ENCODE measurements at regions not wholly inside any gene's neighbourhood (a gene's known extent, or its start where the extent isn't known, plus 50 kb on each side); places are given as distances from the start of the nearest gene placed in this dataset.
"Not testable (repeated sequence)": the region's sequence is repeated elsewhere in the genome, so short reads cannot be mapped to it uniquely, and the experiment has no call there.

DNA sequence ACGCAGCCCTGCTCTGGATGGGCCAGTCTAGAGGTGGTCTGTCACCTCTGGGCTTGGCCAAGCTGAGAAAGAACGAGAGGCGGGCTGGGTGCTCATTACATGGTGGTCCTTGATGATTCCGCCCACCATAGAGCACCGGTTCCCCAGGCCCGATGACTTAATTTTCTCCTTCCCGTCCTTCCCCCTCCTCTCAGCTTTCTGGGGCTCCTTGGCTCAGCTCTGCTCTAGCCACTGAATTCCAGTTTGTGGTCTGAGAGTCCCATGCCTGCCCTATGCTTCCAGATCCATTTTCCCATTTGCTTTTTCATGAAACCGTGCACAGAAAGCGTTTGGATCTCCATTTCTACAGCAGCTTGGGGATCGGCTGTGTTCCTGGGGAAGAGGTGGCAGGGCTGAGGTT is 318.5 kb upstream of the C1orf174 start:
- no peaks in the 10 kb centered on the region for H3K36me3 ChIP-seq (replicated peaks; ENCODE audit: control insufficient read depth, insufficient read depth, low read length)

GRCh38 chr1:4219111-4219510 is 319.0 kb upstream of the C1orf174 start:
- no peak for DNase-seq
- H3K36me3 ChIP-seq (replicated peaks; ENCODE audit: control insufficient read depth, insufficient read depth, low read length), result no peaks in the 10 kb centered on the region

More for the DNA sequence above, 318.5 kb upstream of the C1orf174 start:
- Histone ChIP-seq H3K4me3 (ENCODE audit: insufficient read depth, low read depth, low read length) (no peak overlapping the region), H3K27me3 (ENCODE audit: control insufficient read depth, insufficient read depth, low read length) (no peaks in the 10 kb centered on the region; the same call in 1 of the 2 replicates)
- DNase-seq, result no peak

GRCh38 chr1:4219826-4220225 is 319.8 kb upstream of the C1orf174 start:
- H3K27me3 ChIP-seq (ENCODE audit: control insufficient read depth, insufficient read depth, low read length), result no peaks in the 10 kb centered on the region; the same call in 1 of the 2 replicates
- no peak for DNase-seq
- no peak overlapping the region for H3K4me3 ChIP-seq (ENCODE audit: insufficient read depth, low read depth, low read length)
- no peaks in the 10 kb centered on the region for H3K36me3 ChIP-seq (replicated peaks; ENCODE audit: control insufficient read depth, insufficient read depth, low read length)

More at GRCh38 chr1:4219111-4219510, 319.0 kb upstream of the C1orf174 start:
- no peaks in the 10 kb centered on the region; the same call in 1 of the 2 replicates for H3K27me3 ChIP-seq (ENCODE audit: control insufficient read depth, insufficient read depth, low read length)
- H3K4me3 ChIP-seq (ENCODE audit: insufficient read depth, low read depth, low read length), result no peak overlapping the region

DNA sequence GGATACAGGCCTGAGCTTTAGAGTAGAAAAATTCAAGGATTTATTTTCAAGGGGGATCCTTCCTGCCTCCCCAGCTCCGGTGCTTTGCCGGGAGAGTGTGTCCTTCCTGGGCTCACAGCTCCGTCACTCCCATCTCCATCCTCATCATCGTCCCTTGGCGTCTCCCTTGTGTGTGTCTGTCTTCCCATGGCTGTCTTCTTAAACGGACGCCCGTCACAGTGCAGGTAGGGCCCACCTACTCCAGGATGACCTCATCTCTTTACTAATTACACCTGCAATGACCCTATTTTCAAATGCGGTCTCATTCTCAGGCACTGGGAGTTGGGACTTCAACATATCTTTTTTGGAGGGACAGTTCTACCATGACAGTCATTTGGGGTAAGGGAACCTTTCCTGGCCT is 320.3 kb upstream of the C1orf174 start:
- H3K4me3 ChIP-seq (ENCODE audit: insufficient read depth, low read depth, low read length), result no peak overlapping the region
- no peaks in the 10 kb centered on the region for H3K36me3 ChIP-seq (replicated peaks; ENCODE audit: control insufficient read depth, insufficient read depth, low read length)
- DNase-seq, result no peak
- H3K27me3 ChIP-seq (ENCODE audit: control insufficient read depth, insufficient read depth, low read length), result no peaks in the 10 kb centered on the region

DNA sequence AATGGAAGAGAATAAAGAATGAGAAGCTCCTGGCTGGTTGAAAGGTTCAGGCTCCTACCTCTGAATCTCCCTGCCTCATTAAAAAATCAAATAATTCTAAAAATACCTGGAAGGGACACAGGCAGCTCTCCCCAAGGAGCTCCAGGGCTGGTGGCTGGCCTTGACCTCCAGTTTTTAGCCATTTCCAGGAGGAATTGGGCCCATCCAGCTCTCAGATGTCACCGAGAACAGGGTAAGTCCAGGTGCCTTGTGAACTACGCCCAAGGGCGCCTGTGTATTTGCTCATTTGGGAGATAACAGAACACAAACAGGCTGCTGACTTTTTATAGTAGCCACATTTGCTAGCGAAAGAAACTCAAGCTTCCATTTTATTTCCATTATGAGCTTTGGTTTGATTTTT is 321.0 kb upstream of the C1orf174 start:
- H3K27me3 ChIP-seq (ENCODE audit: control insufficient read depth, insufficient read depth, low read length), result no peaks in the 10 kb centered on the region
- H3K4me3 ChIP-seq (ENCODE audit: insufficient read depth, low read depth, low read length), result no peak overlapping the region
- no peaks in the 10 kb centered on the region for H3K36me3 ChIP-seq (replicated peaks; ENCODE audit: control insufficient read depth, insufficient read depth, low read length)
- no peak for DNase-seq

DNA sequence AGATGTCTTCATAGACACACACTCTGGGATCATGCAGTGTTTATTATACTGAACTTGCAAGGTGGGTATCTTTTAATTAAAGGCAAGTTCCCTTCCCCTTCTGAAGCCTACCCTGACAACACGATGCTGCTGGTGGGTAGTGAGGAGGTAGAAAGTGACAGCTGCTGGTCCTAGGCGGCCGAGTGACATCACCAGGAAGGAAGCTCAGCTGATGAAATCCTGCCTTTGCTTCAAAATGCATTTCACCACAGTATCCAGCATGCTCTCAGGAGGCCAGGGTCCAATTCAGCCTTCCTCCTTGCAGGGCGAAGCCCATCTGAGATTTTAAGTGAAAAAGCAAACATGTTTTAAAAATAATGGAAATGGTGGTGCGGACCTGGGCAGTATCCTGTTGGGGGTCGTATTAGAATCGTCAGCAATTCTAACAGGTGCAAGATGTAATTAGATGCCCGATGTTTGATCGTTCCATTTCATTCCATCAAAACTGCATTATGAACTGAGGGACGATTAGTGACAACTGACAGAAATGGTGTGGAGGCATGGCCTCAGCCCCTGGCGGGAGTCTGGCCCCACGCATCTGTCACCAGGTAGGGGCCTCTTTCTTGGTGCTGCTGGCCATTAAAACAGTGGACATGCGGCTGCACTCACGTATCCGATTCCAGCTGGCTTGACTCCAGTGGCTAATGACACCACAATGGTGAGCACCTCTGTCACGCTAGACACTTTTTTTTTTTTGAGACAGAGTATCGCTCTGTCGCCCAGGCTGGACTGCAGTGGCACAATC is 324.8 kb upstream of the C1orf174 start:
- H3K36me3 ChIP-seq (replicated peaks; ENCODE audit: control insufficient read depth, insufficient read depth, low read length), result no peaks in the 10 kb centered on the region
- DNase-seq, result no peak
- no peak overlapping the region for H3K4me3 ChIP-seq (ENCODE audit: insufficient read depth, low read depth, low read length)
- no peaks in the 10 kb centered on the region for H3K27me3 ChIP-seq (ENCODE audit: control insufficient read depth, insufficient read depth, low read length)

DNA sequence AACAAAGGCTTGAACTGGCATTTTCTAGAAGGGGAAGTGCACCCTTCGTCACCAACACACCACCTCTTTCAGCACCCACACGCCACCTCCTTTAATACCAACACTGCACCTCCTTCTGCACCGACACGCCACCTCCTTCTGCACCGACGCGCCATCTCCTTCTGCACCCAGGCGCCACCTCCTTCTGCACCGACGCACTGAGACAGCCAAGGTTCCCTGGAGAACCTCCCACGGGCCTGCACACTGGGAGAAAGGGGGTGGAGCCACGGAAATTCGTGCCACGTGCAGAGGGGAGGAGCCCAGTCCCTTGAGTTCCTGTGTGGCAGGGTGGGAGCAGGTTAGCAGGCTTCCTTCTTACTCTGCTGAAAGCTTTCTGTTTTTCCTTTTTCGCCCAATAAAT is 327.9 kb upstream of the C1orf174 start:
- no peak overlapping the region for H3K4me3 ChIP-seq (ENCODE audit: insufficient read depth, low read depth, low read length)
- H3K36me3 ChIP-seq (replicated peaks; ENCODE audit: control insufficient read depth, insufficient read depth, low read length), result no peaks in the 10 kb centered on the region

GRCh38 chr1:4253935-4254334 is 353.9 kb upstream of the C1orf174 start:
- Histone ChIP-seq H3K27me3 (ENCODE audit: control insufficient read depth, insufficient read depth, low read length) (no peaks in the 10 kb centered on the region; the same call in 1 of the 2 replicates), H3K4me3 (ENCODE audit: insufficient read depth, low read depth, low read length) (no peak overlapping the region), H3K36me3 (replicated peaks; ENCODE audit: control insufficient read depth, insufficient read depth, low read length) (no peaks in the 10 kb centered on the region)
- DNase-seq, result no peak

More for the DNA sequence above, 327.9 kb upstream of the C1orf174 start:
- DNase-seq, result no peak
- H3K27me3 ChIP-seq (ENCODE audit: control insufficient read depth, insufficient read depth, low read length), result no peaks in the 10 kb centered on the region

GRCh38 chr1:4256351-4256750 is 356.3 kb upstream of the C1orf174 start:
- H3K4me3 ChIP-seq (ENCODE audit: insufficient read depth, low read depth, low read length), result no peak overlapping the region
- DNase-seq, result no peak
- H3K36me3 ChIP-seq (replicated peaks; ENCODE audit: control insufficient read depth, insufficient read depth, low read length), result no peaks in the 10 kb centered on the region
- no peaks in the 10 kb centered on the region; the same call in 1 of the 2 replicates for H3K27me3 ChIP-seq (ENCODE audit: control insufficient read depth, insufficient read depth, low read length)

DNA sequence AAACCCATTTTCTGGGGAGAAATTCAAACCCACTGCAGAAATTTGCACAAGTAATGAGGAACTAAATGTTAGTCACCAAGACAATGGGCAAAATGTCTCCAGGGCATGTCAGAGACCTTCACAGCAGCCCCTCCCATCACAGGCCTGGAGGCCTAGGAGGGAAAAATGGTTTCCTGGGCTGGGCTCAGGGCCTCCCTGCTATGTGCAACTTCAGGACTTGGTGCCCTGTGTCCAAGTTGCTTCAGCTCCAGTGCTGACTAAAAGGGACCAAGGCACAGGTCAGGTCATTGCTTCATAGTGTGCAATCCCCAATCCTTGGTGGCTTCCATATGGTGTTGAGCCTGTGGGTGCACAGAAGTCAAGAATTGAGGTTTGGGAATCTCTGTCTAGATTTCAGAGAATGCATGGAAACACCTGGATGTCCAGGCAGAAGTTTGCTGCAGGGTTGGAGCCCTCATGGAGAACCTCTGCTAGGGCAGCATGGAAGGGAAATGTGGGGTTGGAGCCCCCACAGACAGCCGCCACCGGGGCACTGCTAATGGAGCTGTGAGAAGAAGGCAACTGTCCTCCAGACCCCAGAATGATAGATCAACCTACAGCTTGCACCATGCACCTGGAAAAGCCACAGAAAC is 358.2 kb upstream of the C1orf174 start:
- not testable (repeated sequence) for H3K4me3 ChIP-seq (ENCODE audit: insufficient read depth, low read depth, low read length); H3K27me3 ChIP-seq (ENCODE audit: control insufficient read depth, insufficient read depth, low read length); DNase-seq; H3K36me3 ChIP-seq (replicated peaks; ENCODE audit: control insufficient read depth, insufficient read depth, low read length)

DNA sequence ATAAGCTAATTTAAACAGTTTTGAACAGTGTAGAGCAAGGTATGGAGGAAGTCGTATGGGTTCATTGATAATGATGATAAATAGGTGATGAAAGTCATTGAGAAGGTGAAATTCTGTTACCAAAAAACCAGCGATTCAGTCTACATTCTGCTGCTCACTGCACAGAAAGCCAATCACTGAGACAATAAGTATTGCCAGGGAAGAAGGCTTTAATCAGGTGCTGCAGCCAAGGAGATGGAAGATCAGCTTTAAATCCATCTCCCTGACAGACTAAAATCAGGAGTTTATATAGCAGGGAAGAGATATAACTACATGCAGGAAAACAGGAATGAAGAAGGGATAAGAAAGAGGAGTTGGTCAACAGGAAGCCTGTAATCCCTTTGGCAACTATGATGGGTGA is 361.3 kb upstream of the C1orf174 start:
- no peak for DNase-seq
- Histone ChIP-seq H3K4me3 (ENCODE audit: insufficient read depth, low read depth, low read length) (no peak overlapping the region), H3K27me3 (ENCODE audit: control insufficient read depth, insufficient read depth, low read length) (no peaks in the 10 kb centered on the region)

DNA sequence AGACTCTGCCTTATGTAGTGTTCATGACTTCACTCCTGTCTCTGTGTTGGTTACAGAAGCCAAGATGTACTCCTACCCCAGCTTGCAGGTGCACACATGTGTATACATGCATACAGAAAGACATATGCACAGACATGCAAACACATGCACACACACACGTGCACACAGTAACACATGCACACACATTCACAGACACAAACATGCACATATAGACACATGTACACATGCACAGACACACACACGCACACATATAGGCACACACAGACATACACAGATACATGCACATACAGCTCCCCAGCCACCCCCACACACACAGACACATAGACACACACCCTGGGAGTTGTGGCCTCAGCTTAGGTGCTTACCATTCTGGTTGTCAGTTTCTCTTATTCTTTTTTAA is 362.6 kb upstream of the C1orf174 start:
- H3K36me3 ChIP-seq (replicated peaks; ENCODE audit: control insufficient read depth, insufficient read depth, low read length), result no peaks in the 10 kb centered on the region
- no peaks in the 10 kb centered on the region for H3K27me3 ChIP-seq (ENCODE audit: control insufficient read depth, insufficient read depth, low read length)
- no peak for DNase-seq
- H3K4me3 ChIP-seq (ENCODE audit: insufficient read depth, low read depth, low read length), result no peak overlapping the region

More for the DNA sequence above, 361.3 kb upstream of the C1orf174 start:
- no peaks in the 10 kb centered on the region for H3K36me3 ChIP-seq (replicated peaks; ENCODE audit: control insufficient read depth, insufficient read depth, low read length)

DNA sequence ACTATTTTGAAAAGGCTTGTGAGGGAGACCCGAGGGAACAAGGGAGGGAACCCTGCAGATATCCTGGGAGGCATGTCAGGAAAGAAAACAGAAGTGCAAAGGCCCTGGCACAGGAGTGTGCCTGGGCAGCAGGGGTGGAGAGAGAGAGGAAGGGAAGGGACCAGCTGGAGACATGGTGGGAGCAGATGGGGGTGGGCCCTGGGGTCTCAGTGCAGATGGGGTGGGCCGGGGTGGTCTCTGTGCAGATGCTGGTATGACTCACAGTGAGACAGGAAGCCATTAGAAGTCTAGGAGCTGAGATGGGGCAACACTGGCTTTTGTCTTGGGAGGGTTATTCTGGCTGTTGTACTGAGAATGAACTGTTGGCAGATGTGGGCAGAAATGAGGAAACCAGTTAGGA is 363.6 kb upstream of the C1orf174 start:
- Histone ChIP-seq H3K36me3 (replicated peaks; ENCODE audit: control insufficient read depth, insufficient read depth, low read length) (no peaks in the 10 kb centered on the region), H3K4me3 (ENCODE audit: insufficient read depth, low read depth, low read length) (no peak overlapping the region), H3K27me3 (ENCODE audit: control insufficient read depth, insufficient read depth, low read length) (no peaks in the 10 kb centered on the region)
- no peak for DNase-seq

GRCh38 chr1:4265836-4266235 is 365.8 kb upstream of the C1orf174 start:
- Histone ChIP-seq H3K36me3 (replicated peaks; ENCODE audit: control insufficient read depth, insufficient read depth, low read length) (no peaks in the 10 kb centered on the region), H3K27me3 (ENCODE audit: control insufficient read depth, insufficient read depth, low read length) (no peaks in the 10 kb centered on the region), H3K4me3 (ENCODE audit: insufficient read depth, low read depth, low read length) (no peak overlapping the region)
- DNase-seq, result no peak
